Lower leg skin (tissue), 4 donors: ENCODE measurements at regions not wholly inside any gene's neighbourhood (a gene's known extent, or its start where the extent isn't known, plus 50 kb on each side); places are given as distances from the start of the nearest gene placed in this dataset.

ENCODE experiments used
- DNase-seq, 2 donors: peaks; one replicate each; pipeline ENCODE4 v3.0.0-alpha.2; 2019; ENCODE audit warnings: low spot score in 2 of 2
- H3K4me3 ChIP-seq: fragments of 200-600 bp; sonication (generic); 2 replicates; pipeline ENCODE4 v1.5.1; 2017; ENCODE audit warnings: mild to moderate bottlenecking, low read depth; ENCODE audit not compliant: poor library complexity, severe bottlenecking
- POLR2A ChIP-seq, 2 donors: fragments of 450-650 bp; IDR thresholded peaks; one replicate each; pipeline ENCODE4 v1.6.1; 2016 to 2017; ENCODE audit warnings: antibody characterized with exemption in 2 of 2, mild to moderate bottlenecking in 1 of 2, moderate library complexity in 1 of 2
- WGBS, 2 donors: methylation state at CpG; one replicate each; pipeline ENCODE4 v1.1.5; 2018; 5-methylcytosine and 5-hydroxymethylcytosine counted together
- intact Hi-C: fragments of 100-400 bp; cut with DNase I; formaldehyde crosslinking; loops from one replicate; pipeline ENCODE4 v1.15.0; 2023; ENCODE audit warnings: low total_unique reads
- TF ChIP-seq, protein P1 (sequence below), 3 donors: fragments of 450-650 bp; IDR thresholded peaks; one replicate each; pipeline ENCODE4 v1.5.1; 2016; ENCODE audit warnings: antibody characterized with exemption in 3 of 3, mild to moderate bottlenecking in 3 of 3, moderate library complexity in 2 of 3

DNA sequence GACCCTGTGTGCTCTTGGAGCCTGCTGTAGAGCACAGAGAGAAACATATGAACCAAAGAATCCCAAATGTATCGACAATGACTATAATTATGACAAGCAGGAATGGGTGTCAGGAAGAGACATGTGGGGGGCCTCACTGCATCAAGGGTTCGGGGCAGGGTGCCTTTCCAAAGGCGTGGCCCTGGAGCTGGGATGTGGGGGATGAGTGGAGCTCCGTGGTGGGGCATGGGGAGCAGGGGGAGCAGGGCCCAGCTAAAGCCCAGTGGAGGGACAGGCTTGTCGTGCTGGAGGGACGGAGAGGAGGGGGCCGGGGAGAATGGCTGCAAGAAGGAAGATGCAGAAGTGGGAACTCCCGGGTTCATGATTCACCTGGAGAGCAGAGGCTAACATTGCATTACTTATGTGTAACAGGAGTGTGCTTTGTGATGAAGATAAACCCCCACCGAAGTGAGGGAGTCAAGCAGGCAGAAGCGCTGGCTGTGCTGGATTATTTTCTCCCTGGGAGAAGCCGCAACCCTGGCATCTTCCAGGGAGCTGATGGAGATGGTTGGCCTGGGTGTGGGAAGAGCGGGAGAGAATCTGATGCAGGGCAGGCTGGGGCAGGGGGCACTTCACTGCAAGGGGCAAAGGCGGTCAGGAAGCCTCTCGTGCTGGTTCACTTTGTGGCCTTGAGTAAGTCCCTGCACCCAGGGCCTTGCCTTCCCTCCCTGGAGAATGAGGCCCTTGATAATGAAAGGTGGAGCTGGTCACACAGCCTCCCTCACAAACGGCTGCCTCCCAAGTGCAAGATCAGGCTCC, 124.6 kb upstream of the RUNX3 start:
- TF ChIP-seq POLR2A (IDR thresholded peaks at IDR 0.05), result no peak
- TF ChIP-seq, protein P1, sequence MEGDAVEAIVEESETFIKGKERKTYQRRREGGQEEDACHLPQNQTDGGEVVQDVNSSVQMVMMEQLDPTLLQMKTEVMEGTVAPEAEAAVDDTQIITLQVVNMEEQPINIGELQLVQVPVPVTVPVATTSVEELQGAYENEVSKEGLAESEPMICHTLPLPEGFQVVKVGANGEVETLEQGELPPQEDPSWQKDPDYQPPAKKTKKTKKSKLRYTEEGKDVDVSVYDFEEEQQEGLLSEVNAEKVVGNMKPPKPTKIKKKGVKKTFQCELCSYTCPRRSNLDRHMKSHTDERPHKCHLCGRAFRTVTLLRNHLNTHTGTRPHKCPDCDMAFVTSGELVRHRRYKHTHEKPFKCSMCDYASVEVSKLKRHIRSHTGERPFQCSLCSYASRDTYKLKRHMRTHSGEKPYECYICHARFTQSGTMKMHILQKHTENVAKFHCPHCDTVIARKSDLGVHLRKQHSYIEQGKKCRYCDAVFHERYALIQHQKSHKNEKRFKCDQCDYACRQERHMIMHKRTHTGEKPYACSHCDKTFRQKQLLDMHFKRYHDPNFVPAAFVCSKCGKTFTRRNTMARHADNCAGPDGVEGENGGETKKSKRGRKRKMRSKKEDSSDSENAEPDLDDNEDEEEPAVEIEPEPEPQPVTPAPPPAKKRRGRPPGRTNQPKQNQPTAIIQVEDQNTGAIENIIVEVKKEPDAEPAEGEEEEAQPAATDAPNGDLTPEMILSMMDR (IDR thresholded peaks at IDR 0.05), result no peak
- no peak overlapping the region for H3K4me3 ChIP-seq
- DNase-seq, result no peak
- intact Hi-C loops, result no loop called here
- WGBS, 2 donors, result 62 to 69% methylated on average over 15 of the region's 15 CpGs

DNA sequence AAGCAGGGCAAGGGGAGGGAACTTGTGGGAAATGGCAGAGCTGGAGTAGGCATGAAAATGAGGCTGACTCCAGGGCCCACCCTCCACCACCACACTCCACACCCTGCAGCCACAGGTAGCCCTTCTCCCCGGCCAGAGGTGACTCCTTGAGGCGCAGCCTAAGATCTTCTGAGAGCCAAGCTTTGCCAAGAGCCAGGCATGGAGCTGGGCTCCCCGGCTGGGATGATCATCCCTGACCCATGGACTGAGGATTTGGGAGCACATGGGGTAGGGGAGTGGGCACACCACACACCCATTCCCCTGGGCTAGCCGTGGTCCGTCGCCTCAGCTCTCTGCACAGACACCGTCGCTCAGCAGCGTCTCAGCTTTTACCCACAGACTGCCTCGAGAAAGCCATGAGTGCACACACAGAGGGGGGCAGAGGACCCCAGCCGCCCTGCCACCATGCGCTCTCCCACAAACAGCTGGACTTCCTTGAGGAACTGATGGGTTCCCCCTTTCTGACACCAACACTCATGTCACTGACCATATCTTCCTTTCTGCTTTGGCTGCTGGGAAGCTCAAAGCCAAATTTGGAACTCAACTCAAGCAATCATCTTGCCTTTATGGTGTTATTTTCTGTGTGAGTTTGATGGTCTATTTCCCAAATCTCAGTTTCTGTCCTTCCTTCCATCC, 123.6 kb upstream of the RUNX3 start:
- no peak for DNase-seq
- 78 to 85% methylated on average over 12 of the region's 12 CpGs for WGBS, 2 donors
- H3K4me3 ChIP-seq, result no peak overlapping the region
- TF ChIP-seq, protein P1 (IDR thresholded peaks at IDR 0.05), result no peak
- no peak for TF ChIP-seq POLR2A (IDR thresholded peaks at IDR 0.05)
- intact Hi-C loops, result no loop called here

DNA sequence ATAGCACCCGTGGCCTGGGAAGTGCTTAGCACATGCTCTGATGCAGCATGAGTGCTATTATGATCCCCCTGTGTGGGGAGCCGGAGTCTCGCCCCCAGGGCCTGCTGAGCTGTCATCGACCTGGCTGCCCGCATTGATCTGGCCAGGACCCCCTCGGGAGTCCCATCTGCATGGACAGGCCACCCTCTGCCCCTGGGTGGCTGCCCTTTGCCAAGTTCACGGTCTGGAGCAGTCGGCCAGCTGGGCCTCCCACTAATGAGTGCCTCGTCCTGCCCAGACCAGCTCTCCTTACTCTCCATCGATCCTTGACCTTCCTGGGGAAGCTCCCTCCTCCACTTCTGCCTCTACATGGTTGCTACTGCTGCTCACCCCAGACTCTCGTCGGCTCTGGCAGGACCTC, 121.8 kb upstream of the RUNX3 start:
- TF ChIP-seq POLR2A (IDR thresholded peaks at IDR 0.05), result no peak
- TF ChIP-seq, protein P1 (IDR thresholded peaks at IDR 0.05), result no peak
- DNase-seq, result no peak
- 66 to 76% methylated on average over 12 of the region's 12 CpGs for WGBS, 2 donors
- intact Hi-C loops, result no loop called here
- H3K4me3 ChIP-seq, result no peak overlapping the region

DNA sequence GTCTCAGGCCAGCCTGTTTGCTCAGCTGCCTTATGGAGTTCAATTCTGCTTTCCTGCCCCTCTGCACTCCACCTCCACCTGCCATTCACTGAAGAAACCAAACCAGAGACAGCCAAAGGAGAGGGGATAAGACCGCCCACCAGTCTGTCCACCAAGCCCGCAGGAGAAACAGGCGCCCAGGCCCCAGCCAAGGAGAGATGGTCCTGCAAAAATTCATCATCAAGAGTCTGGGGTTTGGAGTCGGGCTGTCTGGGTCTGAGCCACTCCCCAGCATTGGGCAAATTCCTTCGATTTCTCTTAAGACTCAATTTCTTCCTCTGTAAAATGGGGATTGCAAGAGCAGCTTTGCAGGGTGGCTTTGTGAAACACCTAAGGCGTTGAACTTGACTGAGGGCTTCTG, 121.4 kb upstream of the RUNX3 start:
- WGBS, 2 donors, result 88 to 92% methylated on average over 6 of the region's 6 CpGs
- TF ChIP-seq, protein P1 (IDR thresholded peaks at IDR 0.05), result no peak
- no peak for TF ChIP-seq POLR2A (IDR thresholded peaks at IDR 0.05)
- no peak overlapping the region for H3K4me3 ChIP-seq
- no peak for DNase-seq
- intact Hi-C loops, result no loop called here

DNA sequence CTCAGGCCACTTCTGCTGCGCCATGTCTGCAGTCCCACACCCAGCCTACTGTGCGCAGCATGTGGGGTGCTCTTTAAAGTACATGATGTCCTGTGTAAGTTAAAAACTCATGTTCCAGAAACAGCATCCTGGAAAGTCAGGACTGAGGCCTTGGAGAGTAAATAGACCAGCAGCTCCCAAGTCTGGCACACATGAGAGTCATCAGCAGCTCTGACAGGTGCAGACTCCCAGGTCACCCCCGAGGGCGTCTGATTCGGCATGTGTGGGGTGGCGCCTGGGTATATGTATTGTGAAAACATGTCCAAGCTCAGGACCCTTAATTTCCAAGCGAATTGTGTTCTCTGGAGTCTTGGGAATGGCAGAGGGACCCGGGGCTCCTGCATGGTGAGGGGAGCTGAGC, 120.1 kb upstream of the RUNX3 start:
- no peak overlapping the region for H3K4me3 ChIP-seq
- 71 to 77% methylated on average over 8 of the region's 8 CpGs for WGBS, 2 donors
- DNase-seq, result no peak
- TF ChIP-seq POLR2A (IDR thresholded peaks at IDR 0.05), result no peak
- TF ChIP-seq, protein P1 (IDR thresholded peaks at IDR 0.05), result no peak
- intact Hi-C loops, result no loop called here
